Breast epithelium (tissue), 4 donors: ENCODE measurements at regions not wholly inside any gene's neighbourhood (a gene's known extent, or its start where the extent isn't known, plus 50 kb on each side); places are given as distances from the start of the nearest gene placed in this dataset.

Experiments
- DNase-seq, 2 donors: peaks; one replicate each; pipeline ENCODE4 v3.0.0-alpha.2; 2019; ENCODE audit warnings: low spot score in 2 of 2
- H3K27ac ChIP-seq, 2 donors: fragments of 200-600 bp; sonication (generic) in 1 of 2; one replicate each; pipeline ENCODE4 v1.5.1; 2016 to 2019; ENCODE audit warnings: mild to moderate bottlenecking in 1 of 2
- H3K27me3 ChIP-seq, 2 donors: fragments of 200-600 bp; sonication (generic) in 1 of 2; one replicate each; pipeline versions ENCODE4 v1.5.1 to v1.6.0; 2017 to 2019; ENCODE audit warnings: control low read depth in 1 of 2, mild to moderate bottlenecking in 1 of 2
- H3K36me3 ChIP-seq: fragments of 200-600 bp; one replicate; pipeline ENCODE4 v1.5.1; 2019
- H3K4me1 ChIP-seq, 2 donors: fragments of 200-600 bp; sonication (generic); one replicate each; pipeline ENCODE4 v1.5.1; 2016 to 2019; ENCODE audit warnings: control low read depth in 1 of 2
- H3K4me3 ChIP-seq, 3 donors: fragments of 200-600 bp; sonication (generic); 1 replicate in 2 of 3; 2 replicates in 1 of 3; pipeline ENCODE4 v1.5.1; 2016 to 2019; ENCODE audit warnings: mild to moderate bottlenecking in 3 of 3, moderate library complexity in 2 of 3
- H3K9me3 ChIP-seq, 2 donors: fragments of 200-600 bp; sonication (generic) in 1 of 2; one replicate each; pipeline ENCODE4 v1.5.1; 2016 to 2019; ENCODE audit warnings: control low read depth in 1 of 2
- CTCF ChIP-seq, 3 donors: fragments of 450-650 bp; IDR thresholded peaks; one replicate each; pipeline ENCODE4 v1.5.1; 2016 to 2017; ENCODE audit warnings: antibody characterized with exemption in 3 of 3, mild to moderate bottlenecking in 3 of 3, moderate library complexity in 3 of 3
- POLR2A ChIP-seq: fragments of 450-650 bp; IDR thresholded peaks from one replicate; pipeline ENCODE4 v1.6.1; 2016; ENCODE audit warnings: antibody characterized with exemption, mild to moderate bottlenecking, moderate library complexity
- POLR2AphosphoS5 ChIP-seq, 3 donors: sonication (generic); formaldehyde crosslinking; IDR thresholded peaks; one replicate each; pipeline ENCODE4 v1.6.1; 2017; ENCODE audit warnings: antibody characterized with exemption in 3 of 3
- intact Hi-C: fragments of 100-400 bp; cut with DNase I; formaldehyde crosslinking; loops from one replicate; pipeline ENCODE4 v1.15.1; 2023; ENCODE audit warnings: low total_unique reads

DNA sequence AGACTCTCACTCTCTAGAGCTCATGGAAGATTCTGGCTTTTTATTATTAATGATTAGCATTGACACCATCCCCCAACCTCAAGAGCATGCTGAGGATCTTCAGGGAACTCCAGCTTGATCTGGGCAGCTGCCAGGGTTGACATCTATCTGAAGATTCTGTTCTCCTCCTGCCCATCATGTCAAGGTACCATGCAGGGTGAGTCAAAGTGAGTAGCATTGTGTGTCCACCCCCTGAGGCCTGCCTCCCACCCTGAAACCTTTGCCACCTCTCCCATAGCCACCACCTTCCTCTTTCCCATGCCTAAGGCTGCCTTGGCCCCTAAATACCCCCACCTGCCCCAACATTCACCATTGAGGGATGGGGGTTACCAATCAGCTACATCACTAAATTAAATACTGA, 70.1 kb upstream of the SLCO3A1 start:
- intact Hi-C loops = no loop called here

GRCh38 chr15:91784973-91785709, 68.4 kb upstream of the SLCO3A1 start:
- Histone ChIP-seq H3K4me1 (no peaks in the 10 kb centered on the region), H3K9me3 (no peaks in the 10 kb centered on the region), H3K27ac (no peak overlapping the region), H3K4me3 (no peak overlapping the region), H3K36me3 (no peaks in the 10 kb centered on the region), H3K27me3 (no peaks in the 10 kb centered on the region)
- no peak for TF ChIP-seq POLR2AphosphoS5 (IDR thresholded peaks at IDR 0.05)
- no peak for TF ChIP-seq POLR2A
- no peak for TF ChIP-seq CTCF (IDR thresholded peaks at IDR 0.05)
- intact Hi-C loops = no loop called here
- no peak for DNase-seq

More for the DNA sequence above, 70.1 kb upstream of the SLCO3A1 start:
- no peaks in the 10 kb centered on the region for H3K4me1 ChIP-seq
- H3K9me3 ChIP-seq = no peaks in the 10 kb centered on the region
- no peak overlapping the region for H3K4me3 ChIP-seq
- H3K27me3 ChIP-seq = no peaks in the 10 kb centered on the region
- TF ChIP-seq POLR2AphosphoS5 (IDR thresholded peaks at IDR 0.05) = no peak
- TF ChIP-seq CTCF (IDR thresholded peaks at IDR 0.05) = no peak
- TF ChIP-seq POLR2A = no peak
- H3K36me3 ChIP-seq = no peaks in the 10 kb centered on the region
- DNase-seq = no peak
- no peak overlapping the region for H3K27ac ChIP-seq

- no peaks in the 10 kb centered on the region for H3K4me1 ChIP-seq
- no peak overlapping the region for H3K4me3 ChIP-seq
- no peak overlapping the region for H3K27ac ChIP-seq
- intact Hi-C loops = no loop called here
- H3K9me3 ChIP-seq = no peaks in the 10 kb centered on the region
- H3K27me3 ChIP-seq = no peaks in the 10 kb centered on the region
- TF ChIP-seq POLR2A (no peak), CTCF (IDR thresholded peaks at IDR 0.05) (no peak), POLR2AphosphoS5 (IDR thresholded peaks at IDR 0.05) (no peak)
- no peaks in the 10 kb centered on the region for H3K36me3 ChIP-seq
- DNase-seq = no peak
Measured at GRCh38 chr15:91787198-91787597, 66.3 kb upstream of the SLCO3A1 start.

- H3K4me1 ChIP-seq = no peaks in the 10 kb centered on the region
- H3K27ac ChIP-seq = no peak overlapping the region
- no peak overlapping the region for H3K4me3 ChIP-seq
- no peaks in the 10 kb centered on the region for H3K9me3 ChIP-seq
- TF ChIP-seq POLR2AphosphoS5 (IDR thresholded peaks at IDR 0.05) = no peak
- TF ChIP-seq POLR2A = no peak
- TF ChIP-seq CTCF (IDR thresholded peaks at IDR 0.05) = no peak
- no peaks in the 10 kb centered on the region for H3K27me3 ChIP-seq
- intact Hi-C loops = no loop called here
- no peak for DNase-seq
- no peaks in the 10 kb centered on the region for H3K36me3 ChIP-seq
Measured at GRCh38 chr15:91789136-91789535, 64.4 kb upstream of the SLCO3A1 start.

GRCh38 chr15:91790836-91791235, 62.7 kb upstream of the SLCO3A1 start:
- no peak for DNase-seq
- no peaks in the 10 kb centered on the region for H3K9me3 ChIP-seq
- TF ChIP-seq CTCF (IDR thresholded peaks at IDR 0.05) (no peak), POLR2A (no peak), POLR2AphosphoS5 (IDR thresholded peaks at IDR 0.05) (no peak)
- H3K27me3 ChIP-seq = no peaks in the 10 kb centered on the region
- H3K36me3 ChIP-seq = no peaks in the 10 kb centered on the region
- no peak overlapping the region for H3K27ac ChIP-seq
- H3K4me1 ChIP-seq = no peaks in the 10 kb centered on the region
- intact Hi-C loops = no loop called here
- H3K4me3 ChIP-seq = no peak overlapping the region
